Astrocyte of the hippocampus (primary cell): ENCODE measurements at regions not wholly inside any gene's neighbourhood (a gene's known extent, or its start where the extent isn't known, plus 50 kb on each side); places are given as distances from the start of the nearest gene placed in this dataset.
"Not testable (repeated sequence)": the region's sequence is repeated elsewhere in the genome, so short reads cannot be mapped to it uniquely, and the experiment has no call there.

Experiments
- DNase-seq: peaks from one replicate; pipeline ENCODE4 v3.0.0; 2011; ENCODE audit warnings: low read depth, low spot score

GRCh38 chr7:136533732-136534131 is 334.7 kb upstream of the CHRM2 start:
- no peak for DNase-seq

GRCh38 chr7:136530831-136531230 is 337.6 kb upstream of the CHRM2 start:
- DNase-seq, result no peak

GRCh38 chr7:136528329-136528728 is 340.1 kb upstream of the CHRM2 start:
- DNase-seq, result peak; percentile 78

GRCh38 chr7:136527554-136527953 is 340.9 kb upstream of the CHRM2 start:
- DNase-seq, result no peak

- DNase-seq, result no peak
These were observed 341.9 kb upstream of the CHRM2 start for GRCh38 chr7:136526408-136527105.

- peak; percentile 70 for DNase-seq
These were observed 344.9 kb upstream of the CHRM2 start for GRCh38 chr7:136523571-136523970.

- no peak for DNase-seq
These were observed 350.5 kb upstream of the CHRM2 start for GRCh38 chr7:136517971-136518370.

GRCh38 chr7:136514776-136515175 is 353.7 kb upstream of the CHRM2 start:
- no peak for DNase-seq

- no peak for DNase-seq
These were observed 354.7 kb upstream of the CHRM2 start for GRCh38 chr7:136513744-136514143.

GRCh38 chr7:136509466-136509865 is 359.0 kb upstream of the CHRM2 start:
- no peak for DNase-seq

GRCh38 chr7:136502162-136502561 is 366.3 kb upstream of the CHRM2 start:
- DNase-seq, result no peak

- no peak for DNase-seq
These were observed 367.3 kb upstream of the CHRM2 start for GRCh38 chr7:136501151-136501550.

GRCh38 chr7:136496551-136496950 is 371.9 kb upstream of the CHRM2 start:
- no peak for DNase-seq

GRCh38 chr7:136495081-136495480 is 373.4 kb upstream of the CHRM2 start:
- DNase-seq, result no peak

- peak; percentile 21 for DNase-seq
These were observed 376.1 kb upstream of the CHRM2 start for GRCh38 chr7:136492366-136492765.

- DNase-seq, result no peak
These were observed 378.6 kb upstream of the CHRM2 start for GRCh38 chr7:136489808-136490207.

- DNase-seq, result no peak
These were observed 387.6 kb upstream of the CHRM2 start for GRCh38 chr7:136480901-136481300.

GRCh38 chr7:136479922-136480321 is 388.5 kb upstream of the CHRM2 start:
- DNase-seq, result no peak

- no peak for DNase-seq
These were observed 398.3 kb upstream of the CHRM2 start for GRCh38 chr7:136470179-136470578.

- no peak for DNase-seq
These were observed 415.5 kb upstream of the CHRM2 start for GRCh38 chr7:136452949-136453348.

GRCh38 chr7:136446751-136447150 is 421.7 kb upstream of the CHRM2 start:
- DNase-seq, result peak; percentile 2

GRCh38 chr7:136441835-136442234 is 426.6 kb upstream of the CHRM2 start:
- DNase-seq, result no peak

- not testable (repeated sequence) for DNase-seq
These were observed 436.7 kb upstream of the CHRM2 start for GRCh38 chr7:136431736-136432135.

- no peak for DNase-seq
These were observed 444.4 kb upstream of the CHRM2 start for GRCh38 chr7:136424058-136424457.
